ENCODE measurements at regions not wholly inside any gene's neighbourhood (a gene's known extent, or its start where the extent isn't known, plus 50 kb on each side); places are given as distances from the start of the nearest gene placed in this dataset.

DNA sequence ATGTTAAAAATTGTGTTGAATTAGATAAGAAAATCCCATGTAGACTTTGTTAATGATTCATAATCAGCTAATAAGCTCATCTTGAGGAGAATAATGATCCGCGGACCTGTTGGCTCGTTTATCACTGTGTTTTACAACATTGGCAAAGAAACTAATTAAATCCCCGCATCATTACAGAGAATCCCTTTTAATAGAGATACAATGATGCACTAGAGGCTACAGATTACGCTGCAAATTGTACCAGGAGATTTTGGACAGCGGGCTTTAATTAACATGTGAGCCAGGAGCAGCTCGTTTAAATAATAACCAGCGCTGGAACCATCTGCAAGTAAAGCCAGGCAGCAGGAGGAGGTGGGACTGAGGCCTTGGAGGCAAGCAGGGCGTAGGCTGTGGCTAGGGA, 280.3 kb upstream of the POU3F1 start:
- H3K27me3 ChIP-seq (ENCODE audit: insufficient read depth, low read length), result no peaks in the 10 kb centered on the region
- H3K23ac ChIP-seq (ENCODE audit: low read length), result no peak overlapping the region
- no peak overlapping the region for H4K8ac ChIP-seq (ENCODE audit: low read depth, low read length)
- no peak overlapping the region for H2BK120ac ChIP-seq (ENCODE audit: insufficient read depth, low read length, poor library complexity)
- no peak overlapping the region for H2BK12ac ChIP-seq (ENCODE audit: low read length)
- no peak overlapping the region for H3K18ac ChIP-seq (ENCODE audit: low read length)
- H3K4ac ChIP-seq (ENCODE audit: low read depth, low read length), result no peak overlapping the region
- peaks cover 2% of the 10 kb centered on the region for H3K9me3 ChIP-seq (ENCODE audit: insufficient read depth, low read depth, low read length)
- no peaks in the 10 kb centered on the region for H3K36me3 ChIP-seq (ENCODE audit: control insufficient read depth in 1 of 2, insufficient read depth in 2 of 2, low read length in 2 of 2)
- H3K14ac ChIP-seq (ENCODE audit: low read length), result no peak overlapping the region
- no peaks in the 10 kb centered on the region for H3K79me2 ChIP-seq (ENCODE audit: control insufficient read depth, insufficient read depth, low read length, poor library complexity)
- H2AK5ac ChIP-seq (ENCODE audit: low read length), result no peak overlapping the region
- H3K9ac ChIP-seq (ENCODE audit: low read length), result no peak overlapping the region
- peaks cover 7 to 8% of the 10 kb centered on the region in 2 experiments for H3K4me1 ChIP-seq (ENCODE audit: control insufficient read depth in 1 of 2, insufficient read depth in 2 of 2, low read length in 2 of 2)
- H4K91ac ChIP-seq (ENCODE audit: low read depth, low read length), result no peak overlapping the region
- H3K4me2 ChIP-seq (ENCODE audit: low read length), result no peak overlapping the region
- H4K12ac ChIP-seq (ENCODE audit: low read depth, low read length), result no peak overlapping the region
- DNase-seq, result no peak
- H3K79me1 ChIP-seq (ENCODE audit: low read length), result no peaks in the 10 kb centered on the region
- H3K4me3 ChIP-seq (ENCODE audit: low read depth, low read length), result no peak overlapping the region
- H3K27ac ChIP-seq (ENCODE audit: low read depth, low read length), result no peak overlapping the region
- no CpG with 5 or more reads among the region's 9 CpGs for whole genome bisulfite sequencing (ENCODE audit: extremely low coverage, insufficient coverage, insufficient read length)
- no peak overlapping the region for H2AFZ ChIP-seq (ENCODE audit: insufficient read depth, low read length, poor library complexity)
- H2BK5ac ChIP-seq (ENCODE audit: low read depth, low read length, poor library complexity), result no peak overlapping the region

DNA sequence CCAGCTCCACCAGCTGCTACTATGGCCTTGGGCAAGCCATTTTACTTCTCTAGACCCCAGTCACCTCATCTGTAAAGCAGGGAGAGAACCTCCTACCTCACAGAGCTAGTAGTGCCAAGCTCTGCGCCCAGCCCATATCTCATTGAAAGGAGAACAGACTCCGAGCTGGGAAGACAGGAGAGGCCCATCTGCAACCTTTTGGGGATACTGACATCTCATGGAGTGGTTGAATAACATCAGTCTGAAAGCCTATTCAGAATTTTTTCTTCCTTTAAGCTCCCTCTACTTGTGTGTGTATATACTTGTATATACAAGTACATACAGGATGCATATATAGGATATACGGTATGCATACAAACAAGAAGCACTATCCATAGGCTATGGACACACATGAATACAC, 279.5 kb upstream of the POU3F1 start:
- no peak overlapping the region for H2BK12ac ChIP-seq (ENCODE audit: low read length)
- H2BK120ac ChIP-seq (ENCODE audit: insufficient read depth, low read length, poor library complexity), result no peak overlapping the region
- no peak overlapping the region for H3K27ac ChIP-seq (ENCODE audit: low read depth, low read length)
- no peak overlapping the region for H3K9ac ChIP-seq (ENCODE audit: low read length)
- H4K12ac ChIP-seq (ENCODE audit: low read depth, low read length), result no peak overlapping the region
- WGBS (ENCODE audit: extremely low coverage, insufficient coverage, insufficient read length), result no CpG with 5 or more reads among the region's 3 CpGs
- no peak overlapping the region for H3K4me2 ChIP-seq (ENCODE audit: low read length)
- no peak overlapping the region for H3K14ac ChIP-seq (ENCODE audit: low read length)
- no peaks in the 10 kb centered on the region for H3K36me3 ChIP-seq (ENCODE audit: control insufficient read depth in 1 of 2, insufficient read depth in 2 of 2, low read length in 2 of 2)
- H4K91ac ChIP-seq (ENCODE audit: low read depth, low read length), result no peak overlapping the region
- no peak overlapping the region for H3K4me3 ChIP-seq (ENCODE audit: low read depth, low read length)
- no peak overlapping the region for H2AFZ ChIP-seq (ENCODE audit: insufficient read depth, low read length, poor library complexity)
- H3K23ac ChIP-seq (ENCODE audit: low read length), result no peak overlapping the region
- H4K8ac ChIP-seq (ENCODE audit: low read depth, low read length), result no peak overlapping the region
- no peaks in the 10 kb centered on the region for H3K27me3 ChIP-seq (ENCODE audit: insufficient read depth, low read length)
- H2BK5ac ChIP-seq (ENCODE audit: low read depth, low read length, poor library complexity), result no peak overlapping the region
- DNase-seq, result no peak
- H3K79me1 ChIP-seq (ENCODE audit: low read length), result no peaks in the 10 kb centered on the region
- no peak overlapping the region for H3K18ac ChIP-seq (ENCODE audit: low read length)
- peaks cover 0 to 2% of the 10 kb centered on the region in 2 experiments for H3K4me1 ChIP-seq (ENCODE audit: control insufficient read depth in 1 of 2, insufficient read depth in 2 of 2, low read length in 2 of 2)
- H3K9me3 ChIP-seq (ENCODE audit: insufficient read depth, low read depth, low read length), result peaks cover 2% of the 10 kb centered on the region
- H3K4ac ChIP-seq (ENCODE audit: low read depth, low read length), result no peak overlapping the region
- no peak overlapping the region for H2AK5ac ChIP-seq (ENCODE audit: low read length)
- H3K79me2 ChIP-seq (ENCODE audit: control insufficient read depth, insufficient read depth, low read length, poor library complexity), result no peaks in the 10 kb centered on the region

DNA sequence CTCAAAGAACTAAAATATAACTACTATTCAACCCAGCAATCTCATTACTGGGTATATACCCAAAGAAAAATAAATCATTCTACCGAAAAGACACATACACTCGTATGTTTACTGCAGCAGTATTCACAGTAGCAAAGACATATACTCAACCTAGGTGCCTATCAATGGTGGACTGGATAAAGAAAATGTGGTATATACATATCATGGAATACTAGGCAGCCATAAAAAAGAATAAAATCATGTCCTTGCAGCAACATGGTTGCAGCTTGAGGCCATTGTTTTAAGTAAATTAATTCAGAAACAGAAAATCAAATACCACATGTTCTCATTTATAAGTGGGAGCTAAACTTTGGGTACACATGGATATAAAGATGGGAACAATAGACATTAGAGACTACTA, 266.2 kb upstream of the POU3F1 start:
- H3K36me3 ChIP-seq (ENCODE audit: control insufficient read depth in 1 of 2, insufficient read depth in 2 of 2, low read length in 2 of 2), result no peaks in the 10 kb centered on the region
- no peak overlapping the region for H2BK5ac ChIP-seq (ENCODE audit: low read depth, low read length, poor library complexity)

DNA sequence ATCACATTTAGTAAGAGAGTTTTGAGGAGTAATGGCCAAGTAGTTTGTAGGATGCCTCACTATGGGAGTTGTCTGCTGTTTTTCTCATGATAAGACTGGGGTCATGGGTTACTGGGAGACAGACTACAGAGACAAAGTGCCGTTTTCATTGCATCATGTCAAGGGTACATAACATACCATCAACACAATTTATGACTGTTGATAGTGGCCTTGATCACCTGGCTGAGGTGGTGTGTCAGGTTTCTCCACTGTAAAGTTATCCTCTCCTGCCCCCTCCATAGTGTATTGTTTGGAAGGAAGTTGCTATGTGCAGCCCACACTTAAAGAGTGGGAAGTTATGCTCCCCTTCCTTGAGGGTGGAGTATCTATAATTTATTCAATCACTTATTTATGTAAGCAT, 263.5 kb upstream of the POU3F1 start:
- H3K79me1 ChIP-seq (ENCODE audit: low read length), result no peaks in the 10 kb centered on the region
- no peak overlapping the region for H2BK120ac ChIP-seq (ENCODE audit: insufficient read depth, low read length, poor library complexity)
- no peak overlapping the region for H2BK12ac ChIP-seq (ENCODE audit: low read length)
- H4K91ac ChIP-seq (ENCODE audit: low read depth, low read length), result no peak overlapping the region
- no peak overlapping the region for H3K27ac ChIP-seq (ENCODE audit: low read depth, low read length)
- no peak overlapping the region for H2AFZ ChIP-seq (ENCODE audit: insufficient read depth, low read length, poor library complexity)
- no peak overlapping the region for H3K14ac ChIP-seq (ENCODE audit: low read length)
- no peak overlapping the region for H3K4me3 ChIP-seq (ENCODE audit: low read depth, low read length)
- H4K8ac ChIP-seq (ENCODE audit: low read depth, low read length), result no peak overlapping the region
- H3K23ac ChIP-seq (ENCODE audit: low read length), result peak overlapping the region; percentile 85
- no peaks in the 10 kb centered on the region for H3K27me3 ChIP-seq (ENCODE audit: insufficient read depth, low read length)
- H3K18ac ChIP-seq (ENCODE audit: low read length), result no peak overlapping the region
- peak in 1 of 2 donors; percentile 8 for DNase-seq
- no peak overlapping the region for H2BK5ac ChIP-seq (ENCODE audit: low read depth, low read length, poor library complexity)
- H4K12ac ChIP-seq (ENCODE audit: low read depth, low read length), result no peak overlapping the region
- no peak overlapping the region for H2AK5ac ChIP-seq (ENCODE audit: low read length)
- no peaks in the 10 kb centered on the region for H3K9me3 ChIP-seq (ENCODE audit: insufficient read depth, low read depth, low read length)
- WGBS (ENCODE audit: extremely low coverage, insufficient coverage, insufficient read length), result no CpG with 5 or more reads among the region's 1 CpG
- no peak overlapping the region for H3K9ac ChIP-seq (ENCODE audit: low read length)
- no peaks in the 10 kb centered on the region for H3K79me2 ChIP-seq (ENCODE audit: control insufficient read depth, insufficient read depth, low read length, poor library complexity)
- H3K4me2 ChIP-seq (ENCODE audit: low read length), result no peak overlapping the region
- H3K4me1 ChIP-seq (ENCODE audit: control insufficient read depth in 1 of 2, insufficient read depth in 2 of 2, low read length in 2 of 2), result peaks cover 2 to 4% of the 10 kb centered on the region in 2 experiments
- H3K4ac ChIP-seq (ENCODE audit: low read depth, low read length), result no peak overlapping the region
- H3K36me3 ChIP-seq (ENCODE audit: control insufficient read depth in 1 of 2, insufficient read depth in 2 of 2, low read length in 2 of 2), result no peaks in the 10 kb centered on the region

More for the DNA sequence above, 266.2 kb upstream of the POU3F1 start:
- no peak overlapping the region for H3K18ac ChIP-seq (ENCODE audit: low read length)
- H2AFZ ChIP-seq (ENCODE audit: insufficient read depth, low read length, poor library complexity), result no peak overlapping the region
- no peak overlapping the region for H4K8ac ChIP-seq (ENCODE audit: low read depth, low read length)
- no peak overlapping the region for H4K91ac ChIP-seq (ENCODE audit: low read depth, low read length)
- H2AK5ac ChIP-seq (ENCODE audit: low read length), result no peak overlapping the region
- no peaks in the 10 kb centered on the region for H3K27me3 ChIP-seq (ENCODE audit: insufficient read depth, low read length)
- H2BK120ac ChIP-seq (ENCODE audit: insufficient read depth, low read length, poor library complexity), result no peak overlapping the region
- no peak overlapping the region for H3K23ac ChIP-seq (ENCODE audit: low read length)
- no peak overlapping the region for H3K4ac ChIP-seq (ENCODE audit: low read depth, low read length)
- H3K9me3 ChIP-seq (ENCODE audit: insufficient read depth, low read depth, low read length), result no peaks in the 10 kb centered on the region
- no peak overlapping the region for H2BK12ac ChIP-seq (ENCODE audit: low read length)
- no peak overlapping the region for H3K4me2 ChIP-seq (ENCODE audit: low read length)
- H3K27ac ChIP-seq (ENCODE audit: low read depth, low read length), result no peak overlapping the region
- no CpG with 5 or more reads among the region's 2 CpGs for WGBS (ENCODE audit: extremely low coverage, insufficient coverage, insufficient read length)
- no peak overlapping the region for H3K14ac ChIP-seq (ENCODE audit: low read length)
- no peak for DNase-seq
- no peaks in the 10 kb centered on the region for H3K79me1 ChIP-seq (ENCODE audit: low read length)
- no peak overlapping the region for H3K4me3 ChIP-seq (ENCODE audit: low read depth, low read length)
- no peak overlapping the region for H4K12ac ChIP-seq (ENCODE audit: low read depth, low read length)
- no peak overlapping the region for H3K9ac ChIP-seq (ENCODE audit: low read length)
- peaks cover 2 to 4% of the 10 kb centered on the region in 2 experiments for H3K4me1 ChIP-seq (ENCODE audit: control insufficient read depth in 1 of 2, insufficient read depth in 2 of 2, low read length in 2 of 2)
- H3K79me2 ChIP-seq (ENCODE audit: control insufficient read depth, insufficient read depth, low read length, poor library complexity), result no peaks in the 10 kb centered on the region

Data from trophoblast cell (in vitro differentiated cells and primary cell).